Body of pancreas (tissue), 4 donors: ENCODE measurements at regions not wholly inside any gene's neighbourhood (a gene's known extent, or its start where the extent isn't known, plus 50 kb on each side); places are given as distances from the start of the nearest gene placed in this dataset.

Experiments
- ATAC-seq: fragments of 150-250 bp; one replicate; pipeline ENCODE4 v1.9.1; 2016
- DNase-seq, 4 donors: peaks; one replicate each; pipeline ENCODE4 v3.0.0-alpha.2; 2019
- H3K27ac ChIP-seq, 4 donors: fragments of 200-600 bp; sonication (generic); 1 replicate in 3 of 4; 2 replicates in 1 of 4; pipeline versions ENCODE4 v1.5.1 to v1.6.1; 2016 to 2019; ENCODE audit warnings: mild to moderate bottlenecking in 1 of 4, mixed read lengths in 1 of 4, moderate library complexity in 1 of 4
- H3K27me3 ChIP-seq, 2 donors: fragments of 200-600 bp; sonication (generic); one replicate each; pipeline ENCODE4 v1.6.0; 2016; ENCODE audit warnings: mild to moderate bottlenecking in 1 of 2
- H3K36me3 ChIP-seq, 2 donors: fragments of 200-600 bp; sonication (generic); replicated peaks in 1 of 2; 2 replicates each; pipeline ENCODE4 v1.5.1; 2016; ENCODE audit warnings: low read depth in 2 of 2; ENCODE audit not compliant: insufficient read depth in 1 of 2
- H3K4me1 ChIP-seq: fragments of 200-600 bp; sonication (generic); one replicate; pipeline ENCODE4 v1.6.0; 2016
- H3K4me3 ChIP-seq, 2 donors: fragments of 200-600 bp; sonication (generic); 1 replicate in 1 of 2; 2 replicates in 1 of 2; pipeline ENCODE4 v1.5.1; 2016 to 2019
- H3K9me3 ChIP-seq, 3 donors: fragments of 200-600 bp; sonication (generic); 1 replicate in 2 of 3; 2 replicates in 1 of 3; pipeline ENCODE4 v1.5.1; 2016
- POLR2A ChIP-seq, 3 donors: fragments of 450-650 bp; IDR thresholded peaks; one replicate each; pipeline ENCODE4 v1.6.1; 2016; ENCODE audit warnings: antibody characterized with exemption in 3 of 3, mild to moderate bottlenecking in 2 of 3
- whole genome bisulfite sequencing, 2 donors: methylation state at CpG; one replicate each; pipeline ENCODE4 v1.1.5; 2017; 5-methylcytosine and 5-hydroxymethylcytosine counted together
- intact Hi-C: fragments of 100-400 bp; cut with DNase I; formaldehyde crosslinking; loops from one replicate; pipeline ENCODE4 v1.15.1; 2023
- TF ChIP-seq, protein P1 (sequence below), 7 experiments: fragments of 450-650 bp in 4 of 7; fragments of 200-600 bp in 3 of 7; sonication (generic) in 3 of 7; IDR thresholded peaks; one replicate each; pipeline ENCODE4 v1.5.1; 2016 to 2019; ENCODE audit warnings: antibody characterized with exemption in 7 of 7

DNA sequence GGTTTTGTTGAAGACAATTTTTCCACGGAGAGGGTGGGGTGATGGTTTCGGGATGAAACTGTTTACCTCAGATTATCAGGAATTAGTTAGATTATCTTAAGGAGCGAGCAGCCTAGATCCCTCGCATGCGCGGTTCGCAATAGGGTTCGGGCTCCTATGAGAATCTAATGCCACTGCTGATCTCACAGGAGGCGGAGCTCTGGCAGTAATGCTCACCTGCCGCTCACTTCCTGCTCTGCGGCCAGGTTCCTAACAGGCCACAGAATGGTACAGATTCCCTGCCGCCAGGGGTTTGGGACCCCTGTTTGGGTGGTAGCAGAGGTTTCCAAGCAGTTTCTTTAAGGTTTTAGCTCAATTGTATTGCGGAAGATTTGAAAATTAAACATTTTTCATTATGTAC, 439.8 kb upstream of the OR4E1 start:
- no peak overlapping the region for H3K4me3 ChIP-seq
- DNase-seq, result no peak
- H3K4me1 ChIP-seq, result no peaks in the 10 kb centered on the region
- H3K27me3 ChIP-seq, result no peaks in the 10 kb centered on the region
- TF ChIP-seq, protein P1, sequence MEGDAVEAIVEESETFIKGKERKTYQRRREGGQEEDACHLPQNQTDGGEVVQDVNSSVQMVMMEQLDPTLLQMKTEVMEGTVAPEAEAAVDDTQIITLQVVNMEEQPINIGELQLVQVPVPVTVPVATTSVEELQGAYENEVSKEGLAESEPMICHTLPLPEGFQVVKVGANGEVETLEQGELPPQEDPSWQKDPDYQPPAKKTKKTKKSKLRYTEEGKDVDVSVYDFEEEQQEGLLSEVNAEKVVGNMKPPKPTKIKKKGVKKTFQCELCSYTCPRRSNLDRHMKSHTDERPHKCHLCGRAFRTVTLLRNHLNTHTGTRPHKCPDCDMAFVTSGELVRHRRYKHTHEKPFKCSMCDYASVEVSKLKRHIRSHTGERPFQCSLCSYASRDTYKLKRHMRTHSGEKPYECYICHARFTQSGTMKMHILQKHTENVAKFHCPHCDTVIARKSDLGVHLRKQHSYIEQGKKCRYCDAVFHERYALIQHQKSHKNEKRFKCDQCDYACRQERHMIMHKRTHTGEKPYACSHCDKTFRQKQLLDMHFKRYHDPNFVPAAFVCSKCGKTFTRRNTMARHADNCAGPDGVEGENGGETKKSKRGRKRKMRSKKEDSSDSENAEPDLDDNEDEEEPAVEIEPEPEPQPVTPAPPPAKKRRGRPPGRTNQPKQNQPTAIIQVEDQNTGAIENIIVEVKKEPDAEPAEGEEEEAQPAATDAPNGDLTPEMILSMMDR (IDR thresholded peaks at IDR 0.05), result no peak
- TF ChIP-seq POLR2A (IDR thresholded peaks at IDR 0.05), result no peak
- no peak for ATAC-seq
- H3K27ac ChIP-seq, result no peak overlapping the region
- 71 to 83% methylated on average over 13 of the region's 13 CpGs for WGBS, 2 donors
- no peaks in the 10 kb centered on the region for H3K36me3 ChIP-seq
- intact Hi-C loops, result no loop called here
- no peaks in the 10 kb centered on the region for H3K9me3 ChIP-seq

DNA sequence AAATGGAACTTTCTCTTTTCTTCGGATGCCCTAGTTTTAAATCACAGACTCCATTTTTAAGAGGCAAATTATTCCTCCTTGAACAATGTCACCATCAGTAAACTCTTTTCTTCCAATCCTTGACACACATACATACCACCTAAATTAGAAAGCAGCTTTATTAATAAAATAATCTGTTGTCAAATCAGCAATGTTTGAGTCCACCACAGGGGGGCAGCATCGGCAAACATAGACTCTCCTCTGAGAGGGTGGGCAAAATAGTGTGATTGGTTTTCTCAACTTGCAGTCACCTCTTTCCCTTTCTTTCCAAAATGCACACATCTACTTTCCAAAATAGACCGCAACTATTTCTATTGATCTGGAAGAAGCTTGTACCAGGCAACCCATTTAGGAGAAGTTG, 438.4 kb upstream of the OR4E1 start:
- Histone ChIP-seq H3K4me1 (no peaks in the 10 kb centered on the region), H3K9me3 (no peaks in the 10 kb centered on the region), H3K4me3 (no peak overlapping the region), H3K27me3 (no peaks in the 10 kb centered on the region), H3K27ac (no peak overlapping the region), H3K36me3 (no peaks in the 10 kb centered on the region)
- no peak for ATAC-seq
- no peak for DNase-seq
- intact Hi-C loops, result no loop called here
- WGBS, 2 donors, result 64 to 67% methylated on average over 3 of the region's 3 CpGs
- TF ChIP-seq, protein P1 (IDR thresholded peaks at IDR 0.05), result peak in 1 of 7 experiments; percentile 13
- no peak for TF ChIP-seq POLR2A (IDR thresholded peaks at IDR 0.05)

DNA sequence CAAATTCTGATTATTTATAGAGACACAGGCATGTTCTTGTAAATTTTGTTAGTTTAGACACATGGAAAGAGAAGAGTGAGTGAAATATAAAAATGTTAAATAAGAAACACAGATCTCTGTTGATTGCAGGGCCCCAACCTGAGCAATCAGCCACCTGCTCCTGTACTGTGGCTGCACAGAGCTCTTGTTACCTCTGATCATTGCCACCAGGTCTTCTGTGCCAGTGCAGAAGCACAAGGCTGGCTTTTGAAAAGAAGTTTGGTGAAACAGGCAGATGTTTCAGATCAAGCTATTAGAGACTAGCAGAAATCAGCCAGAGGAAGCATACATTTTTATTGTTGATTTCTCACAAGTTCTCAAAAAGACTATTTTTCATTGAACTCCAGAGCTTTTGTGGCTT, 434.1 kb upstream of the OR4E1 start:
- H3K4me1 ChIP-seq, result no peaks in the 10 kb centered on the region
- no peak for DNase-seq
- H3K9me3 ChIP-seq, result no peaks in the 10 kb centered on the region
- H3K27me3 ChIP-seq, result no peaks in the 10 kb centered on the region
- no peaks in the 10 kb centered on the region for H3K36me3 ChIP-seq
- no peak for ATAC-seq
- H3K27ac ChIP-seq, result no peak overlapping the region
- H3K4me3 ChIP-seq, result no peak overlapping the region
- TF ChIP-seq, protein P1 (IDR thresholded peaks at IDR 0.05), result no peak
- no peak for TF ChIP-seq POLR2A (IDR thresholded peaks at IDR 0.05)
- intact Hi-C loops, result no loop called here

DNA sequence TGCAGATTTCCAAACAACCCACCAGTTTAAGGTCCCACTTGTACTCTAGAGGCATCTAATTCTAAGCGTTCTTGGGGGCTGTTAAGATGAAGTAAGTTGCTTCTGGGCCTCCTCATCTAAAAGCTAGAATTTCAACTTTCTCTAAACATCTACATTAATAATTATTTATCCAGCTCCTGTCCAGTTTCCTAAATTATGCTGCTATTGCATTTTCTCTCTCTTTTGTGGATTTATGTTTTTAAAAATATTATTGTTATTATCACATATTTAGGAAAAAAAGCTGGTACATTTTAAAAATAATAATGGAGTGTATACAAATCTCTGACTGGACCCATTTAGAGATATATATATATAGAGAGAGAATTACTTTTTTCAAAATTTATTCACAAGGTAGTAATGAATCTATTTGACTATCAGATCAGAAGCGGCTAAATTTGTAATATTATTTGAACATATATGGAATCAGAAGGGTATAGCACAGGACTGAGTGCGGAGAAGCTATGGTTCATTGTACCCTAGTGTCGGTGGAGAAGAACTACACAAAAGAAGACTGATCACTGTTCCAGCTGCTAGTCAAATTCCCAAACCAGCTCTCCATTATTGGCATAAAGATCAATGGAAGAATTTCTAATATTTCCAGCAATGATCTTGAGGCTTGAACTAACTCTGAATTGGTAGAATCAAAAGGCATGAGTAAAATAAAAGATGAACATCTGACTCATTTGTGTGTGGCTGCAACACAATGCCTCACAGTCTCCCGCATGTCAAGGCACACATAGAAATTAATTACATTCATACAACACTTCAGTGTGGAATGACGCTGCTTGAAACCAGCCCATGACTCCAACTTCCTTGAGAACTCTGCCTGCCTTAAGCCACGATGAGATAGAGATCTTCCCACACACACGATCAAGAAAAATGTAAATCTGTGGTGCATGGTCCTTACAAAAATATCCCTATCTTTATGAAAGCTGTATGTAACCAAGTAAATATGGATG, 433.4 kb upstream of the OR4E1 start:
- ATAC-seq, result no peak
- Histone ChIP-seq H3K27ac (no peak overlapping the region), H3K9me3 (no peaks in the 10 kb centered on the region), H3K36me3 (no peaks in the 10 kb centered on the region), H3K4me3 (no peak overlapping the region), H3K27me3 (no peaks in the 10 kb centered on the region), H3K4me1 (no peaks in the 10 kb centered on the region)
- DNase-seq, result no peak
- intact Hi-C loops, result no loop called here
- TF ChIP-seq, protein P1 (IDR thresholded peaks at IDR 0.05), result no peak
- TF ChIP-seq POLR2A (IDR thresholded peaks at IDR 0.05), result no peak
- WGBS, 2 donors, result 66 to 69% methylated on average over 8 of the region's 8 CpGs

DNA sequence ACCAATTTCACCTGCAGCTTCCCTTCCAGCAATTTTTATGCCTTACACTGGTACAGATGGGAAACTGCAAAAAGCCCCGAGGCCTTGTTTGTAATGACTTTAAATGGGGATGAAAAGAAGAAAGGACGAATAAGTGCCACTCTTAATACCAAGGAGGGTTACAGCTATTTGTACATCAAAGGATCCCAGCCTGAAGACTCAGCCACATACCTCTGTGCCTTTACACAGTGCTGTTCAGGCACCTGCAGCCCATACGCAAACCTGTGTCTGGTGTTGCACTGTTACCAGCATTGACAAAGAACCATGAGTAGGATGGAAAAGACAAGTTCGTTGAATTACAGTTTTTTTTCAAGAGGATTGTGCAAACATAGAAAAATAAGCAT, 432.0 kb upstream of the OR4E1 start:
- H3K4me3 ChIP-seq, result no peak overlapping the region
- WGBS, 2 donors, result 51 to 55% methylated on average over 4 of the region's 4 CpGs
- TF ChIP-seq POLR2A (IDR thresholded peaks at IDR 0.05), result no peak
- TF ChIP-seq, protein P1 (IDR thresholded peaks at IDR 0.05), result no peak
- ATAC-seq, result no peak
- no peaks in the 10 kb centered on the region for H3K27me3 ChIP-seq
- no peak overlapping the region for H3K27ac ChIP-seq
- H3K9me3 ChIP-seq, result no peaks in the 10 kb centered on the region
- DNase-seq, result no peak
- H3K36me3 ChIP-seq, result no peaks in the 10 kb centered on the region
- intact Hi-C loops, result no loop called here
- H3K4me1 ChIP-seq, result no peaks in the 10 kb centered on the region
